ENCODE measurements at regions not wholly inside any gene's neighbourhood (a gene's known extent, or its start where the extent isn't known, plus 50 kb on each side); places are given as distances from the start of the nearest gene placed in this dataset.
A peak's percentile ranks its signal among the peaks of the same experiment; 100 is the strongest.
"Not testable (repeated sequence)": the region's sequence is repeated elsewhere in the genome, so short reads cannot be mapped to it uniquely, and the experiment has no call there.

GRCh38 chr21:6098191-6098935 lies 4423.0 kb upstream of the TPTE start:
- TF ChIP-seq CTCF (IDR thresholded peaks at IDR 0.05), result peak in 1 of 6 experiments; percentile 18
- TF ChIP-seq POLR2A (IDR thresholded peaks at IDR 0.05), result not testable (repeated sequence)
